Hepatocyte (in vitro differentiated cells): ENCODE measurements at regions not wholly inside any gene's neighbourhood (a gene's known extent, or its start where the extent isn't known, plus 50 kb on each side); places are given as distances from the start of the nearest gene placed in this dataset.
"Not testable (repeated sequence)": the region's sequence is repeated elsewhere in the genome, so short reads cannot be mapped to it uniquely, and the experiment has no call there.

Experiments
- DNase-seq: peaks from one replicate; pipeline ENCODE4 v3.0.0-alpha.2; 2016; ENCODE audit warnings: low spot score
- H2AFZ ChIP-seq: fragments of 200-600 bp; sonication (generic); 2 replicates; pipeline ENCODE4 v1.6.0; 2016; ENCODE audit warnings: antibody characterized with exemption, mild to moderate bottlenecking
- H3K27ac ChIP-seq: fragments of 200-600 bp; sonication (generic); 2 replicates; pipeline ENCODE4 v1.5.1; 2016; ENCODE audit warnings: mild to moderate bottlenecking
- H3K27me3 ChIP-seq: fragments of 200-600 bp; sonication (generic); 2 replicates; pipeline ENCODE4 v1.6.1; 2016
- H3K36me3 ChIP-seq: fragments of 200-600 bp; sonication (generic); replicated peaks from 2 replicates; pipeline ENCODE4 v1.5.1; 2016; ENCODE audit warnings: low read depth; ENCODE audit not compliant: insufficient read depth
- H3K4me1 ChIP-seq: fragments of 200-600 bp; sonication (generic); 2 replicates; pipeline ENCODE4 v1.5.1; 2016; ENCODE audit warnings: mild to moderate bottlenecking, moderate library complexity; ENCODE audit not compliant: insufficient read depth
- H3K4me2 ChIP-seq: fragments of 200-600 bp; sonication (generic); 2 replicates; pipeline ENCODE4 v1.6.0; 2016
- H3K4me3 ChIP-seq: fragments of 200-600 bp; sonication (generic); 2 replicates; pipeline ENCODE4 v1.5.1; 2016; ENCODE audit warnings: mild to moderate bottlenecking
- H3K79me2 ChIP-seq: fragments of 200-600 bp; sonication (generic); 2 replicates; pipeline ENCODE4 v1.6.0; 2017; ENCODE audit warnings: mild to moderate bottlenecking
- H3K9me2 ChIP-seq: fragments of 200-600 bp; sonication (generic); replicated peaks from 2 replicates; pipeline ENCODE4 v1.6.0; 2017; ENCODE audit warnings: mild to moderate bottlenecking; ENCODE audit not compliant: insufficient read depth
- H3K9me3 ChIP-seq: fragments of 200-600 bp; sonication (generic); 2 replicates; pipeline ENCODE4 v1.5.1; 2016; ENCODE audit warnings: low read depth, mild to moderate bottlenecking
- H4K20me1 ChIP-seq: fragments of 200-600 bp; sonication (generic); 2 replicates; pipeline ENCODE4 v1.6.0; 2016; ENCODE audit warnings: mild to moderate bottlenecking; ENCODE audit not compliant: insufficient read depth, poor library complexity, severe bottlenecking
- WGBS: methylation state at CpG from one replicate; pipeline ENCODE4 v1.1.6; 2016; ENCODE audit warnings: low lambda C conversion rate; ENCODE audit errors: missing lambda C conversion rate; 5-methylcytosine and 5-hydroxymethylcytosine counted together

- not testable (repeated sequence) for H3K79me2 ChIP-seq, DNase-seq, H3K27me3 ChIP-seq, H3K4me1 ChIP-seq, H3K36me3 ChIP-seq, H4K20me1 ChIP-seq, H3K4me2 ChIP-seq, H3K9me2 ChIP-seq, H2AFZ ChIP-seq, H3K4me3 ChIP-seq, H3K27ac ChIP-seq
- H3K9me3 ChIP-seq = peaks cover 12% of the 10 kb centered on the region
These were observed 562.6 kb upstream of the TPTE start for GRCh38 chr21:9958791-9959190.

DNA sequence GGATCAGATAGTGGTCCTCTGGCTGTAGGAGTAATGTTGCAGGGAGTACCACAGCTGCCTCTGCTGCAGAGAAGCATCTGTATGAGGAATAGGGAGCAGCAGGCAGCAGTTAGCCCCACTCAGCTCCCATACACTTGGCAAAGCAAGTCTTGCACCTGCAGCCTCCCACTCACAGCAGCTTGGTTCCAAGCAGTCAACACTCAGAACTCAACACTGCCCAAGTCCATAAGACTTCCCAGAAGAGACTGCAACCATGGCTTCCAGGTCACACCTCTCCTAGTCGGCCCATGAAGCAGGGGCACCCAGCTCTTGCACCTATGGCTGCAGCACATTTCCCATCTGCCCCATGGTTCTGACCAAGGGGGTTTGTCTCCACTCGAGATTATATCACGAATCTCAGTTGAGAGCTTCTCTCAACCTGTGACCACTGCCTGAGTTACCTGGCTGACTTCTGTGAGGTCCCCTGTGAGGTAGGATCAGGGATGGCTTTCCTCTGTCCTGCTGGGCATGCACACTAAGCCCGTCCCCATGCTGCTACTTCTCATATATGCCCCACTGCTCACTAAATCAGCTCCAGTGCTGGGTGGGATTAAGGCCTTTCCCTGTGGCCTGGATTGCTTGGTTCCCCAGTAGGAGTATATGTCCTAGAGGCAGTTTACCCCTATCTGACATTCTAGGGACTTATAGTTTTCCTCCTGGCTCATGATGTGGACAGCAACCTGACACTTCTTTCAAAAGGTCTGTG lies 562.0 kb upstream of the TPTE start:
- not testable (repeated sequence) for H3K9me2 ChIP-seq, H3K4me2 ChIP-seq, H3K36me3 ChIP-seq, H3K4me3 ChIP-seq, H3K79me2 ChIP-seq, H3K27ac ChIP-seq, H4K20me1 ChIP-seq, H3K4me1 ChIP-seq, H2AFZ ChIP-seq, H3K27me3 ChIP-seq, DNase-seq
- H3K9me3 ChIP-seq = peaks cover 12% of the 10 kb centered on the region
- WGBS = 48% methylated on average over 4 of the region's 4 CpGs

DNA sequence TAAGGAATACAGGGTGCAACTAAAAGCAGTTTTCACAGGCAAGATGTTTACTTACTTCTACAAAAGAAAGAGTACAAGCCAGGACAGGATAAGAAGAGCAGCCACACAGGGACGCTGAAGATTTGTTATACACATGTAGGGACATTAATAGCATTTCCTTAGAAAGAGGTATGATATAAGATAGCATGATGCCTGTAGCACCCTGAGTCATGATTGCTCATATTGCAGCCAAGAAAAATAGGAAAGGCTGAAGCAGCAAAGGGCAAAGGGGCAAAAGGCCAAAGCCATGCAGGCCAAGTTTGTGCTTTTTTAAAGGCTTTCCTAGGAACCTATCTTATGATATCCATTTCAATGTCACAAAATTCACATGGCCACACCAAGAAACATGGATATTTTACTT lies 552.0 kb upstream of the TPTE start:
- not testable (repeated sequence) for H3K27me3 ChIP-seq, DNase-seq, H3K79me2 ChIP-seq, H3K27ac ChIP-seq, H3K4me2 ChIP-seq, H3K9me3 ChIP-seq, H3K36me3 ChIP-seq, H3K4me1 ChIP-seq, H3K4me3 ChIP-seq, H3K9me2 ChIP-seq, H4K20me1 ChIP-seq, H2AFZ ChIP-seq
- 25% methylated on average over 1 of the region's 1 CpG for WGBS

GRCh38 chr21:9972018-9972417 lies 549.4 kb upstream of the TPTE start:
- H2AFZ ChIP-seq, H3K4me3 ChIP-seq, H3K27ac ChIP-seq, H3K9me2 ChIP-seq, H3K4me2 ChIP-seq, H4K20me1 ChIP-seq, H3K36me3 ChIP-seq, H3K79me2 ChIP-seq, H3K4me1 ChIP-seq, H3K27me3 ChIP-seq, H3K9me3 ChIP-seq, DNase-seq: not testable (repeated sequence)
- 15% methylated on average over 1 of the region's 1 CpG for WGBS

DNA sequence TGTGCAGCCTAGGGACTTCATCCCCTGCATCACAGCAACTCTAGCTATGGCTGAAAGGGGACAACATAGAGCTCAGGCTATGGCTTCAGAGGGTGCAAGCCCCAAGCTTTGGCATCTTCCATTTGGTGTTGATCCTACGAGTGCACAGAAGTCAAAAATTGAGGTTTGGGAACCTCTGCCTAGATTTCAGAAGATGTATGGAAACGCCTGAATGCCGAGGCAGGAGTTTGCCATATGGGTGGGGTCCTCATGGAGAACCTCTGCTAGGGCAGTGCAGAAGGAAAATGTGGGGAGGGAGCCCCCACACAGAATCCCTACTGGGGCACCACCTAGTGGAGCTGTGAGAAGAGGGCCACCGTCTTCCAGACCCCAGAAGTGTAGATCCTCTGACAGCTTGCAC lies 543.0 kb upstream of the TPTE start:
- not testable (repeated sequence) for H3K4me2 ChIP-seq, H3K4me1 ChIP-seq, H3K27me3 ChIP-seq, H3K9me3 ChIP-seq, H3K27ac ChIP-seq, H3K36me3 ChIP-seq, H3K4me3 ChIP-seq, H3K79me2 ChIP-seq, H3K9me2 ChIP-seq, H4K20me1 ChIP-seq, H2AFZ ChIP-seq, DNase-seq
- 59% methylated on average over 4 of the region's 4 CpGs for whole genome bisulfite sequencing

DNA sequence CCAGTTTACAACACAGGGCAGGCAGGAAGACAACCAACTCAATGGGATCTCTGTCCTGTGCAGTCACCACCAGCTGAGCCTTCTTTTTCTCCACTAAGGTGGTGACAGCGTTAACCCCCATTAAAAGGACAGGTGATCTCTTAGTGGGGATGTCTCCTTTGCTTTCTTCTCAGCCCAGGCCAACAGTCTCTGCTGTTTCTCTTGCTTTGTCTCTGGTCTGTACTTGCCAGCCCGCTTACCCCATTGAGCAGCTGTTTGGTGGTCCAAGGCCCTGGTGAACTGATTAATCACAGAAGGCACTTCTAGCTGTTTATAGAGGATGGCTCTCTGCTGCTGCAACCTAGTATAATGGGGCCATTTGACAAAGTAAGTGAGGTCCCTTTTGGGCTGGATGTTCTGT lies 523.9 kb upstream of the TPTE start:
- H3K4me3 ChIP-seq, H3K27me3 ChIP-seq, H3K27ac ChIP-seq, DNase-seq, H3K9me2 ChIP-seq, H4K20me1 ChIP-seq, H3K4me1 ChIP-seq, H3K79me2 ChIP-seq, H3K36me3 ChIP-seq, H3K9me3 ChIP-seq, H3K4me2 ChIP-seq, H2AFZ ChIP-seq: not testable (repeated sequence)
- 42% methylated on average over 2 of the region's 2 CpGs for WGBS

DNA sequence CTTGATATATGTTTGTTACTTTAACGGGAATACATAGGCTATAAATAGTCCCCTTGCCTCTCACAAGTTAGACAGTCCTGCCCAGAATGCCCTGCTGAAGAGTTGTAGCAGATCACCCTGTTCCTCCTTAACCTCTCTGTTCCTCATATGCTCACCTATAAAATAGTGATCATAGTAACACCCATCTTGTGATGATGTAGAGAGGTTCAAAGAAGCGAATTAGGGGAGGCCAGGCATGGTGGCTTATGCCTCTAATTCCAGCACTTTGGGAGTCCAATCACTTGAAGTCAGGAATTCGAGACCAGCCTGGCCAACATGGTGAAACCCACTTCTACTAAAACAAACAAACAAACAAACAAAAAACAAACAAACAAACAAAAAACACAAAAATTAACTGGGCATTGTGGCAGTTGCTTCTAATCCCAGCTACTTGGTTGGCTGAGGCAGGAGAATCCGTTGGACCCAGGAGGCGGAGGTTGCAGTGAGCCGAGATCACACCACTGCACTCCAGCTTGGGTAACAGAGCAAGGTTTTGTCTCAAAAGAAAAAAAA lies 518.5 kb upstream of the TPTE start:
- H3K36me3 ChIP-seq, DNase-seq, H3K4me3 ChIP-seq, H3K9me2 ChIP-seq, H3K27ac ChIP-seq, H3K27me3 ChIP-seq, H3K9me3 ChIP-seq, H3K4me2 ChIP-seq, H4K20me1 ChIP-seq, H3K4me1 ChIP-seq, H3K79me2 ChIP-seq, H2AFZ ChIP-seq: not testable (repeated sequence)
- WGBS = 42% methylated on average over 6 of the region's 6 CpGs

GRCh38 chr21:10005791-10006190 lies 515.6 kb upstream of the TPTE start:
- not testable (repeated sequence) for H3K36me3 ChIP-seq, H3K9me2 ChIP-seq, DNase-seq, H3K79me2 ChIP-seq, H2AFZ ChIP-seq, H3K27ac ChIP-seq, H3K27me3 ChIP-seq, H3K9me3 ChIP-seq, H4K20me1 ChIP-seq, H3K4me2 ChIP-seq, H3K4me1 ChIP-seq, H3K4me3 ChIP-seq
- WGBS = 62% methylated on average over 2 of the region's 2 CpGs

DNA sequence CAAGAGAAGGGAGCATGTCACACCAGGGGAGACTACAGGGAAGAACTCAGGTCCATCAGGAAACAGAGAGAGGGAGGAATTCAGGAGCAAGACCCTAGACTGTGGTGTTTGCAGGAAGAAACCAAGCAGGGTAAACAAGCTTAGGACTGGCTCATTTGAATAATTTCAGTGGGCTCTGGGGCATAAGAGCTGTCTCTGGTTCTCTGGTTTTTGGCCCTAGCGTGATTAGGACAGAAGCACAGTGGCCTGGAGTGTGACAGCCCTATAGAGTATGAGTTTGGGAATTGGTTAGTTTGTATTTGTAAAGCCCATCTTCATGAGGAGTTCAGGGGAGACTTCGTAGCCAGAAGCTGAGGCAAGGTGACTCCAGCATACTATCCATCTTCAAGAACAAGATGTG lies 504.4 kb upstream of the TPTE start:
- not testable (repeated sequence) for H3K27me3 ChIP-seq, H3K4me2 ChIP-seq, H3K79me2 ChIP-seq, H3K9me3 ChIP-seq, H3K4me3 ChIP-seq, H3K4me1 ChIP-seq, H2AFZ ChIP-seq, H3K9me2 ChIP-seq, H4K20me1 ChIP-seq, DNase-seq, H3K36me3 ChIP-seq, H3K27ac ChIP-seq
- 21% methylated on average over 2 of the region's 2 CpGs for WGBS
